Right lobe of liver (tissue), 6 donors: ENCODE measurements at regions not wholly inside any gene's neighbourhood (a gene's known extent, or its start where the extent isn't known, plus 50 kb on each side); places are given as distances from the start of the nearest gene placed in this dataset.

Source experiments
- ATAC-seq, 4 donors: fragments of 200-7000 bp; cut with Tn5 transposase; one replicate each; pipeline ENCODE4 v1.9.1; 2020; ENCODE audit warnings: mild to moderate bottlenecking in 4 of 4, moderate library complexity in 4 of 4
- DNase-seq, 3 donors: peaks; one replicate each; pipeline ENCODE4 v3.0.0-alpha.2; 2020
- H3K27ac ChIP-seq, 3 donors: fragments of 200-600 bp; one replicate each; pipeline ENCODE4 v1.8.0; 2022
- H3K27me3 ChIP-seq, 2 donors: fragments of 200-600 bp; one replicate each; pipeline ENCODE4 v1.8.0; 2022
- H3K36me3 ChIP-seq, 4 donors: fragments of 200-600 bp; sonication (generic) in 1 of 4; one replicate each; pipeline versions ENCODE4 v1.5.1 to v1.8.0; 2017 to 2022; ENCODE audit warnings: control low read depth in 1 of 4
- H3K4me1 ChIP-seq, 4 donors: fragments of 200-600 bp; sonication (generic) in 1 of 4; one replicate each; pipeline versions ENCODE4 v1.5.1 to v1.8.0; 2017 to 2022; ENCODE audit warnings: control low read depth in 1 of 4
- H3K4me3 ChIP-seq, 3 donors: fragments of 200-600 bp; one replicate each; pipeline ENCODE4 v1.8.0; 2022
- H3K9me3 ChIP-seq, 4 donors: fragments of 200-600 bp; sonication (generic) in 1 of 4; one replicate each; pipeline versions ENCODE4 v1.5.1 to v1.8.0; 2017 to 2022; ENCODE audit warnings: control low read depth in 1 of 4
- POLR2A ChIP-seq: fragments of 450-650 bp; IDR thresholded peaks from one replicate; pipeline ENCODE4 v1.6.1; 2017; ENCODE audit warnings: antibody characterized with exemption, mild to moderate bottlenecking
- WGBS: methylation state at CpG from one replicate; pipeline ENCODE4 v1.1.6; 2018; ENCODE audit warnings: low coverage, low lambda C conversion rate; ENCODE audit not compliant: insufficient coverage; ENCODE audit errors: missing lambda C conversion rate; 5-methylcytosine and 5-hydroxymethylcytosine counted together
- intact Hi-C, 2 donors: fragments of 100-400 bp; cut with DNase I; formaldehyde crosslinking; loops; one replicate each; pipeline versions ENCODE4 v1.11.2 to v1.14.1; 2022
- TF ChIP-seq, protein P1 (sequence below), 4 donors: fragments of 200-600 bp in 3 of 4; fragments of 450-650 bp in 1 of 4; IDR thresholded peaks; one replicate each; pipeline versions ENCODE4 v1.5.1 to v1.8.0; 2016 to 2022; ENCODE audit warnings: antibody characterized with exemption in 4 of 4, mild to moderate bottlenecking in 2 of 4
- donor health status: DM: no; HTN: yes; CAD: no.
- donor health status: DM: no; HTN: no; CAD: no.
- donor health status: DM: no; HTN: no; CAD: no.
- donor health status: DM: no; HTN: yes; CAD: no.
- donor health status: DM: no; HTN: yes; CAD: no.

DNA sequence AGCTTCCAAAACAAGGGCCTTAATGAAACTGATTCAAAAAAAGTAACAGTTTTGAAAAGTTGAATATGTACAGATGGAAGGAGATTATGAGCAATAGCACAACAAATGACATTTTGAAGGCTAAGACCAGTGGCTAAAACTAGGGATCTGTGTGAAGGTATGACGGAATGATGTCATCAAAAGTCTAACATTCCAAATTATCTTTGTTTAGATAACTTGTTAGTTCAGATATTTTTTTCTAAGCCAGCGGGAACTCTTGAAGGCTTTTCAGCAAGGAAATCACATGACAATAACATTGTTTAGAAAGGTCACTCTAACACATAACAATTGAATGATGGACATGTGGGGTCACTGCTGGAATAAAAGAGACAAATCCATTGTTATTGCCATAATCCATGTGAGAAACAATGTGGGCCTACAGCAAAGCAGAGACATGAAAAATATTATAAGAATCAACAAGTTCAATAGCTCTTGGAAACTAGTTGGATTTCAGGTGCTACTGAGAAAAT, 260.5 kb downstream of the CASP12 start:
- H3K4me3 ChIP-seq = no peak overlapping the region
- no peaks in the 10 kb centered on the region for H3K27me3 ChIP-seq
- no peaks in the 10 kb centered on the region for H3K36me3 ChIP-seq
- no peak for DNase-seq
- no peaks in the 10 kb centered on the region for H3K9me3 ChIP-seq
- no peaks in the 10 kb centered on the region for H3K4me1 ChIP-seq
- intact Hi-C loops = no loop called here
- H3K27ac ChIP-seq = no peak overlapping the region
- no peak for ATAC-seq
- WGBS = 45% methylated on average over 2 of the region's 2 CpGs
- TF ChIP-seq, protein P1, sequence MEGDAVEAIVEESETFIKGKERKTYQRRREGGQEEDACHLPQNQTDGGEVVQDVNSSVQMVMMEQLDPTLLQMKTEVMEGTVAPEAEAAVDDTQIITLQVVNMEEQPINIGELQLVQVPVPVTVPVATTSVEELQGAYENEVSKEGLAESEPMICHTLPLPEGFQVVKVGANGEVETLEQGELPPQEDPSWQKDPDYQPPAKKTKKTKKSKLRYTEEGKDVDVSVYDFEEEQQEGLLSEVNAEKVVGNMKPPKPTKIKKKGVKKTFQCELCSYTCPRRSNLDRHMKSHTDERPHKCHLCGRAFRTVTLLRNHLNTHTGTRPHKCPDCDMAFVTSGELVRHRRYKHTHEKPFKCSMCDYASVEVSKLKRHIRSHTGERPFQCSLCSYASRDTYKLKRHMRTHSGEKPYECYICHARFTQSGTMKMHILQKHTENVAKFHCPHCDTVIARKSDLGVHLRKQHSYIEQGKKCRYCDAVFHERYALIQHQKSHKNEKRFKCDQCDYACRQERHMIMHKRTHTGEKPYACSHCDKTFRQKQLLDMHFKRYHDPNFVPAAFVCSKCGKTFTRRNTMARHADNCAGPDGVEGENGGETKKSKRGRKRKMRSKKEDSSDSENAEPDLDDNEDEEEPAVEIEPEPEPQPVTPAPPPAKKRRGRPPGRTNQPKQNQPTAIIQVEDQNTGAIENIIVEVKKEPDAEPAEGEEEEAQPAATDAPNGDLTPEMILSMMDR (IDR thresholded peaks at IDR 0.05) = no peak
- no peak for TF ChIP-seq POLR2A

DNA sequence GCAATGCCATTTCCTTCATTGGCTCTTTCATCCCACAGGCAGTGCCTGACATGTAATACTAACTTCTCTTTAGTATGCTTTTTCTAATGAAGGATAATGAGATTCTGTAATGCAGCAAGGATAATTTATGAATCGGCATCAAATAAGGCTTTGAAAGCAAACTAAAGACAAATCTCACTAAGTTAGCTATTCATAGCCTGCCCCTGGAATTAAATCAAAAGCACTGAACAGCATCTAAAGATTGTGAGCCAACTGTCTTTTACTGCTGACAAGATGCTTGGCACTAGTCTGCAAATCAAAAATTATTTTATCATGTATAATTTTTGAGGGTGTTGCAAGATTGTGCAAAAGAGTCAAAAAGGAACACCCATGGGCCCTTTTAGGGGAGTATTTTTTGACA, 265.0 kb downstream of the CASP12 start:
- H3K4me1 ChIP-seq = no peaks in the 10 kb centered on the region
- 38% methylated on average over 1 of the region's 1 CpG for WGBS
- ATAC-seq = no peak
- no peak for DNase-seq
- no peaks in the 10 kb centered on the region for H3K9me3 ChIP-seq
- no peak for TF ChIP-seq POLR2A
- TF ChIP-seq, protein P1 (IDR thresholded peaks at IDR 0.05) = no peak
- intact Hi-C loops = no loop called here
- no peaks in the 10 kb centered on the region for H3K27me3 ChIP-seq
- no peak overlapping the region for H3K4me3 ChIP-seq
- H3K36me3 ChIP-seq = no peaks in the 10 kb centered on the region
- no peak overlapping the region for H3K27ac ChIP-seq

DNA sequence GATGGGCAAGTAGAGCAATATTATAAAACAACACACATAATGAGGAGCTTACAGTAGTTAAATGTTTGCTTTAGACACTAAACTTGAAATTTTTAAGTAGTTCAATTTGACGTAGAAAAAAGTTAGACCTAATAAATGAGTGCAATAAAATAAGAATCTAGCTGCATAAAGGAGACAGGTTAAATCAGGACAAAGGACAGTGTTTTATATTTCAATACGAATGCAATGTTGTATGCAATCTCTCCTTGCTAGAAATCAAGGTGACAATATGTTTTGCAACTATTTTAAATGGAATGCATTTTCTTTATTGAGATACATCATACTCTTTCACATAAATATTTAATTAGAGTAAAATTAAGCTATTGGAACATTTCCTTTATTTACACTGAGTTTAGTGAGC, 267.9 kb downstream of the CASP12 start:
- no peak for ATAC-seq
- 39% methylated on average over 2 of the region's 2 CpGs for WGBS
- H3K27ac ChIP-seq = no peak overlapping the region
- no peaks in the 10 kb centered on the region for H3K4me1 ChIP-seq
- no peak for DNase-seq
- H3K27me3 ChIP-seq = no peaks in the 10 kb centered on the region
- intact Hi-C loops = no loop called here
- no peak overlapping the region for H3K4me3 ChIP-seq
- TF ChIP-seq, protein P1 (IDR thresholded peaks at IDR 0.05) = no peak
- no peak for TF ChIP-seq POLR2A
- no peaks in the 10 kb centered on the region for H3K9me3 ChIP-seq
- no peaks in the 10 kb centered on the region for H3K36me3 ChIP-seq

DNA sequence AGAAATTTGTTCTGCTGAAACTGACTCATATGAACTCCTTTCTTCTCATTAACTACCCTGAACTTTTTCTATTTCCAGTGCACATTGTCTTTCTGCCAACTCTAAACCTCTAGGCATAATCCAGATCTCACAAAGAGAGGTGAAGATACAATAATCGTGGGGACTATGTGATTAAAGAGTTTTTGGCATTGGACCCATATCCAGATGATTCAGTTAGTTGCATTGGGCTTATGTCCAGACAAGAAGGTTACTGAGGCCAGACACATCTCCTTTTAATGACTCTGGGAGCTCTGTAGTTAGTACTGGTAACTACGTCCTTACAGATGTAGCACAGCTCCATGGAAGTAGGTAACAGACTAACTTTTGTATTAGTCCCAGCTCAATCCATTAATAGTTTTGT, 273.0 kb downstream of the CASP12 start:
- TF ChIP-seq, protein P1 (IDR thresholded peaks at IDR 0.05) = no peak
- TF ChIP-seq POLR2A = no peak
- intact Hi-C loops = no loop called here

DNA sequence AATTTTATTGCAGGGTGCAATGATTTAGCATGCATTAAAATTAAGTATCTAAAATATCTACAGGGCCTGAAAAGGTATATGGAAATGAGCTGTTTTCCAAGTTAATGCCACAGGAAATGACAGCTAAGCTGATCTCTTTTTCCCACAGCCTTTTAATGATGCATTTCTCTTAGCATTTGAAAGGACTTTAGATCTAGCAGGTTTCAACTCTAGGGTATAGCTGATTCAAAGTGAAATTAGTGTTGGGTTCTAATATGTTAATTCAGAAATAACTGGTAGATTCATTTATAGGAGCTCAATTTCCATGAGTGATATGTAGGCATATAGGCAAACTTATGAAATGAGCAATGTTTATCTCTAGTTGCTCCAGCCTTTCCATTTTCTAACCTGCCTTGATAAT, 274.2 kb downstream of the CASP12 start:
- Histone ChIP-seq H3K4me3 (no peak overlapping the region), H3K9me3 (no peaks in the 10 kb centered on the region), H3K27me3 (no peaks in the 10 kb centered on the region), H3K4me1 (no peaks in the 10 kb centered on the region), H3K36me3 (no peaks in the 10 kb centered on the region), H3K27ac (no peak overlapping the region)
- intact Hi-C loops = no loop called here
- no peak for DNase-seq
- no peak for TF ChIP-seq POLR2A
- TF ChIP-seq, protein P1 (IDR thresholded peaks at IDR 0.05) = no peak
- ATAC-seq = no peak

More for the DNA sequence above, 273.0 kb downstream of the CASP12 start:
- no peak for ATAC-seq
- Histone ChIP-seq H3K27ac (no peak overlapping the region), H3K36me3 (no peaks in the 10 kb centered on the region), H3K4me3 (no peak overlapping the region), H3K9me3 (no peaks in the 10 kb centered on the region), H3K4me1 (no peaks in the 10 kb centered on the region), H3K27me3 (no peaks in the 10 kb centered on the region)
- DNase-seq = no peak
- 42% methylated on average over 2 of the region's 2 CpGs for WGBS
